ENCODE measurements at regions not wholly inside any gene's neighbourhood (a gene's known extent, or its start where the extent isn't known, plus 50 kb on each side); places are given as distances from the start of the nearest gene placed in this dataset.

GRCh38 chr2:196391149-196391479 is 219.7 kb upstream of the STK17B start:
- TF ChIP-seq CTCF (IDR thresholded peaks at IDR 0.05): no peak
- TF ChIP-seq EZH2phosphoT487 (IDR thresholded peaks at IDR 0.05): no peak
- no peak for TF ChIP-seq EZH2 (IDR thresholded peaks at IDR 0.05)
